ENCODE measurements at regions not wholly inside any gene's neighbourhood (a gene's known extent, or its start where the extent isn't known, plus 50 kb on each side); places are given as distances from the start of the nearest gene placed in this dataset.

DNA sequence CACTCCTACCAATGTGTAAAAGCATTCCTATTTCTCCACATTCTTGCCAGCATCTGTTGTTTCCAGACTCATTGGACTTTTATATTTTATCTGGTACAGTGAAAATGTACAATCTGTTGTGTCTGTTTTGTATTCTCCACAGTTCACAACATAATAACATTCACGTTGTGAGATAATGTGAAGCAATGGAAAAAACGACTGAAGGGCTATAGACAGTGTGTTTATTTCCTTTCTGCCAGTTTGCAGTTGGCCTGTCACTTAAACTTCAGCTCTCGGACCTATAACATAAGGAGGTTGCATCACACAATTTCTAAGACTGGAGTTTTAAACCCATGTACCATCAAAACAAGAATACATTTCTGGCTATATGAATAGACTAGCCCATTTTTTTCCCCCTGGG is 965.5 kb upstream of the ATXN8OS start:
- TF ChIP-seq EP300 (IDR thresholded peaks at IDR 0.05; ENCODE audit: low read depth) (no peak), POLR2AphosphoS5 (IDR thresholded peaks at IDR 0.05) (no peak), POLR2A (IDR thresholded peaks at IDR 0.05) (no peak)
- TF ChIP-seq, protein P1, sequence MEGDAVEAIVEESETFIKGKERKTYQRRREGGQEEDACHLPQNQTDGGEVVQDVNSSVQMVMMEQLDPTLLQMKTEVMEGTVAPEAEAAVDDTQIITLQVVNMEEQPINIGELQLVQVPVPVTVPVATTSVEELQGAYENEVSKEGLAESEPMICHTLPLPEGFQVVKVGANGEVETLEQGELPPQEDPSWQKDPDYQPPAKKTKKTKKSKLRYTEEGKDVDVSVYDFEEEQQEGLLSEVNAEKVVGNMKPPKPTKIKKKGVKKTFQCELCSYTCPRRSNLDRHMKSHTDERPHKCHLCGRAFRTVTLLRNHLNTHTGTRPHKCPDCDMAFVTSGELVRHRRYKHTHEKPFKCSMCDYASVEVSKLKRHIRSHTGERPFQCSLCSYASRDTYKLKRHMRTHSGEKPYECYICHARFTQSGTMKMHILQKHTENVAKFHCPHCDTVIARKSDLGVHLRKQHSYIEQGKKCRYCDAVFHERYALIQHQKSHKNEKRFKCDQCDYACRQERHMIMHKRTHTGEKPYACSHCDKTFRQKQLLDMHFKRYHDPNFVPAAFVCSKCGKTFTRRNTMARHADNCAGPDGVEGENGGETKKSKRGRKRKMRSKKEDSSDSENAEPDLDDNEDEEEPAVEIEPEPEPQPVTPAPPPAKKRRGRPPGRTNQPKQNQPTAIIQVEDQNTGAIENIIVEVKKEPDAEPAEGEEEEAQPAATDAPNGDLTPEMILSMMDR (IDR thresholded peaks at IDR 0.05), result no peak
- 60 to 86% methylated on average over 2 to 3 of the region's 3 CpGs for WGBS, 2 donors (ENCODE audit: low coverage in 1 of 2)
- no peaks in the 10 kb centered on the region for H3K4me1 ChIP-seq

DNA sequence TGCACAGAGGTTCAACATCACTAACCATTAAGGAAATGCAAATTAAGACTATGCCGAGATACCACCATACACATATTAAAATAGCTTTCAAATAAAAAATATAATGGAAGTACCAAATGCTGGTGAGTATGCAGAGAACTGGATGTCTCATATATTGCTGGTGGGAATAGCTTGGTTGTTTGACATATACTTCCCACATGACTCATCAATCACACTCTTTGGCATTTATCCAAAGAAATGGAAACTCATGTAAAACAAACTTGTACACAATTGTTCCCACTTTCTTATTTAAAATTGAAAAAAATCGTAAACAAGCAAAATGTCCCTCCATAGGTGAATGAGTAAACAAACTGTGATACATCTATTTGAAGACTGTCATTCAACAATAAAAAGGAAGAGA is 982.6 kb upstream of the ATXN8OS start:
- no peak overlapping the region for H3K4me3 ChIP-seq
- 85 to 87% methylated on average over 2 of the region's 2 CpGs for WGBS, 2 donors (ENCODE audit: low coverage in 1 of 2)
- no peak overlapping the region for H3K27ac ChIP-seq
- H3K27me3 ChIP-seq, result no peaks in the 10 kb centered on the region
- intact Hi-C loops (cut with DNase I; ENCODE audit: low total_unique reads) (no loop called here), in situ Hi-C loops (cut with MboI; ENCODE audit: low pct_ligation_motif_present in 1 of 4, low pct_unique_long_range_greater_than_20kb in 1 of 4, low sequenced_read_pairs in 3 of 4) (no loop called here)
- H3K4me1 ChIP-seq, result no peaks in the 10 kb centered on the region
- no peak for DNase-seq
- no peaks in the 10 kb centered on the region for H3K9me3 ChIP-seq
- TF ChIP-seq, protein P1 (IDR thresholded peaks at IDR 0.05), result no peak
- no peak for TF ChIP-seq POLR2AphosphoS5 (IDR thresholded peaks at IDR 0.05)
- TF ChIP-seq EP300 (IDR thresholded peaks at IDR 0.05; ENCODE audit: low read depth), result no peak
- no peak for TF ChIP-seq POLR2A (IDR thresholded peaks at IDR 0.05)
- H3K36me3 ChIP-seq, result no peaks in the 10 kb centered on the region

More for the DNA sequence above, 965.5 kb upstream of the ATXN8OS start:
- no peaks in the 10 kb centered on the region for H3K9me3 ChIP-seq
- no peaks in the 10 kb centered on the region for H3K27me3 ChIP-seq
- H3K4me3 ChIP-seq, result no peak overlapping the region
- in situ Hi-C loops (cut with MboI; ENCODE audit: low pct_ligation_motif_present in 1 of 4, low pct_unique_long_range_greater_than_20kb in 1 of 4, low sequenced_read_pairs in 3 of 4) (no loop called here), intact Hi-C loops (cut with DNase I; ENCODE audit: low total_unique reads) (no loop called here)
- no peaks in the 10 kb centered on the region for H3K36me3 ChIP-seq
- DNase-seq, result no peak
- H3K27ac ChIP-seq, result no peak overlapping the region

DNA sequence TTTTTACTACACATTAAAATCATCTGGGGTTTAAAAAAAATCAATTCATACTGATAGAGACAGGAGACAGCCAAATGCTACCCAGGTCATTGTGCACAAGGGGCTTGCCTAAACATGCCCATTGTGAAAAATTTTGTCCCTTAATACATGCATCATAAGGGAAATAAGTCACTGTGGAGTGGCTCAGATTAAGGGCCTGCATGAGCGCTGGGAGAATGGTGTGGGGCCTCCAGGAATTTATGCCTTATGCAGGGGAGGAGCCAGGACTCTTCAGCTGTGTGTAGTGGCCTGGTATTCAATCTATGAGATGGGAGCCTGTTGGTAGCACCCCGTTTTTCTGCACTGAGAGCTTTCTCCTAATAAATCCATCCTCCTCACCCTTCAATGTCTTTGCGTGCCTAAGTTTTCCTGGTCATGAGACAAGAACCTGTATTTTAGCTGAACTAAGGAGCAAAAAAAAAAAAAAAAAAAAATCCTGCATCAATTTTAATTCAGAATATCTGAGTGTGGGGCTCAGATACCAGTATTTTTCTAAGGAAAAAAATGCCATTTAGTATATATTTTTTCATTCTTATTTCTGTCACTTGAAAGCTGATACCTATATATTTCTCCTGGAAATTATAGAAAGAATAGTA is 997.6 kb upstream of the ATXN8OS start:
- intact Hi-C loops (cut with DNase I; ENCODE audit: low total_unique reads) (no loop called here), in situ Hi-C loops (cut with MboI; ENCODE audit: low pct_ligation_motif_present in 1 of 4, low pct_unique_long_range_greater_than_20kb in 1 of 4, low sequenced_read_pairs in 3 of 4) (no loop called here)
- H3K27me3 ChIP-seq, result no peaks in the 10 kb centered on the region
- H3K36me3 ChIP-seq, result no peaks in the 10 kb centered on the region
- no peak overlapping the region for H3K27ac ChIP-seq
- no peaks in the 10 kb centered on the region for H3K4me1 ChIP-seq
- TF ChIP-seq POLR2AphosphoS5 (IDR thresholded peaks at IDR 0.05), result no peak
- TF ChIP-seq, protein P1 (IDR thresholded peaks at IDR 0.05), result no peak
- TF ChIP-seq POLR2A (IDR thresholded peaks at IDR 0.05), result no peak
- TF ChIP-seq EP300 (IDR thresholded peaks at IDR 0.05; ENCODE audit: low read depth), result no peak
- no peaks in the 10 kb centered on the region for H3K9me3 ChIP-seq
- no peak for DNase-seq
- 44 to 65% methylated on average over 2 to 3 of the region's 3 CpGs for WGBS, 2 donors (ENCODE audit: low coverage in 1 of 2)
- H3K4me3 ChIP-seq, result no peak overlapping the region

DNA sequence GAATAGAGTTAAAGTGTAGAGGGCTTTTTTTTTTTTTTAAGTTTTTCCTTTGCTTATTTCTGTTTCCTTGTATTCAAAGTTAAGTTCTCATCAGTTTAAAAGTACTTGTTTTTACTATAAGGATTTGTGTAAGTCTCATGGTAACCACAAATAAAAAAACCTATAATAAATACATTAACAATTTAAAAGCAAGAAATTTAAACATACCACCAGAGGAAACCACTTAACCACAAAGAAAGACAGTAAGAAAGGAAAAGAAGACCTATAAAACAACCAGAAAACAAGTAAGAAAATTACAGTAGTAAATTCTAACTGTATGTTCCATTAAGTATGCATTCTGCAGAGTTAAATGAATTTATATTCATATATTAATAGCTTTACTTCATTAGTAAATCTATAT is 999.1 kb upstream of the ATXN8OS start:
- no peak for TF ChIP-seq EP300 (IDR thresholded peaks at IDR 0.05; ENCODE audit: low read depth)
- TF ChIP-seq POLR2A (IDR thresholded peaks at IDR 0.05), result no peak
- no peak for TF ChIP-seq POLR2AphosphoS5 (IDR thresholded peaks at IDR 0.05)
- TF ChIP-seq, protein P1 (IDR thresholded peaks at IDR 0.05), result no peak
- in situ Hi-C loops (cut with MboI; ENCODE audit: low pct_ligation_motif_present in 1 of 4, low pct_unique_long_range_greater_than_20kb in 1 of 4, low sequenced_read_pairs in 3 of 4), result no loop called here
- intact Hi-C loops (cut with DNase I; ENCODE audit: low total_unique reads), result no loop called here

More for the DNA sequence above, 999.1 kb upstream of the ATXN8OS start:
- no peak overlapping the region for H3K4me3 ChIP-seq
- no peaks in the 10 kb centered on the region for H3K4me1 ChIP-seq
- H3K9me3 ChIP-seq, result no peaks in the 10 kb centered on the region
- DNase-seq, result no peak
- no peaks in the 10 kb centered on the region for H3K27me3 ChIP-seq
- H3K36me3 ChIP-seq, result no peaks in the 10 kb centered on the region
- no peak overlapping the region for H3K27ac ChIP-seq

Measured in transverse colon (tissue), 4 donors.